GM12864 (cell line): ENCODE measurements at regions not wholly inside any gene's neighbourhood (a gene's known extent, or its start where the extent isn't known, plus 50 kb on each side); places are given as distances from the start of the nearest gene placed in this dataset.

Experiments
- DNase-seq: peaks from one replicate; pipeline ENCODE4 v3.0.0-alpha.2; 2011; ENCODE audit warnings: low read depth
- H3K4me3 ChIP-seq: 2 replicates; pipeline ENCODE4 v1.5.1; 2011; ENCODE audit warnings: mild to moderate bottlenecking, low read depth, low read length, control low read depth
- TF ChIP-seq, protein P1 (sequence below): IDR thresholded peaks from 2 replicates; pipeline ENCODE4 v1.5.1; 2011; ENCODE audit warnings: low read depth, mild to moderate bottlenecking, moderate library complexity, low read length, control low read depth, inconsistent platforms; ENCODE audit errors: missing control alignments

DNA sequence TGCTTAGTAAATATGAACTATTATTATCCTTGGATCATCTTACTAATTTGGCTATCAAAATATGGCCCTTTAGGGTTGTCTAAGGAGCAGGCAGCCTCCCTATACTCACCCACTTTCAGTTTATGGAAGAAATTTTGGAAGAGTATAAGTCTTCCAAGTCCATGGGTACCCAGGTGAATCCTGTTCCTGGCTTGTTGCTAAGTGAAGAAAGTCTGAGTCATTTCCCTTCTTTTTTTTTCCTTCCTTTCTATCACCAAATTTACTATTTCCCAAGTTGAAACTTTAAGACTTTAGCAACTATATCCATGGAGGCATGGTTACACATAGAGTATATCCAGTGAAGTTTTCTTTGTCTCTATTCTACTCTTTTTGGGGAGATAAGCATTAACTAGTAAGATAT is 184.0 kb upstream of the ACTBL2 start:
- TF ChIP-seq, protein P1, sequence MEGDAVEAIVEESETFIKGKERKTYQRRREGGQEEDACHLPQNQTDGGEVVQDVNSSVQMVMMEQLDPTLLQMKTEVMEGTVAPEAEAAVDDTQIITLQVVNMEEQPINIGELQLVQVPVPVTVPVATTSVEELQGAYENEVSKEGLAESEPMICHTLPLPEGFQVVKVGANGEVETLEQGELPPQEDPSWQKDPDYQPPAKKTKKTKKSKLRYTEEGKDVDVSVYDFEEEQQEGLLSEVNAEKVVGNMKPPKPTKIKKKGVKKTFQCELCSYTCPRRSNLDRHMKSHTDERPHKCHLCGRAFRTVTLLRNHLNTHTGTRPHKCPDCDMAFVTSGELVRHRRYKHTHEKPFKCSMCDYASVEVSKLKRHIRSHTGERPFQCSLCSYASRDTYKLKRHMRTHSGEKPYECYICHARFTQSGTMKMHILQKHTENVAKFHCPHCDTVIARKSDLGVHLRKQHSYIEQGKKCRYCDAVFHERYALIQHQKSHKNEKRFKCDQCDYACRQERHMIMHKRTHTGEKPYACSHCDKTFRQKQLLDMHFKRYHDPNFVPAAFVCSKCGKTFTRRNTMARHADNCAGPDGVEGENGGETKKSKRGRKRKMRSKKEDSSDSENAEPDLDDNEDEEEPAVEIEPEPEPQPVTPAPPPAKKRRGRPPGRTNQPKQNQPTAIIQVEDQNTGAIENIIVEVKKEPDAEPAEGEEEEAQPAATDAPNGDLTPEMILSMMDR, result no peak
- no peak for DNase-seq

DNA sequence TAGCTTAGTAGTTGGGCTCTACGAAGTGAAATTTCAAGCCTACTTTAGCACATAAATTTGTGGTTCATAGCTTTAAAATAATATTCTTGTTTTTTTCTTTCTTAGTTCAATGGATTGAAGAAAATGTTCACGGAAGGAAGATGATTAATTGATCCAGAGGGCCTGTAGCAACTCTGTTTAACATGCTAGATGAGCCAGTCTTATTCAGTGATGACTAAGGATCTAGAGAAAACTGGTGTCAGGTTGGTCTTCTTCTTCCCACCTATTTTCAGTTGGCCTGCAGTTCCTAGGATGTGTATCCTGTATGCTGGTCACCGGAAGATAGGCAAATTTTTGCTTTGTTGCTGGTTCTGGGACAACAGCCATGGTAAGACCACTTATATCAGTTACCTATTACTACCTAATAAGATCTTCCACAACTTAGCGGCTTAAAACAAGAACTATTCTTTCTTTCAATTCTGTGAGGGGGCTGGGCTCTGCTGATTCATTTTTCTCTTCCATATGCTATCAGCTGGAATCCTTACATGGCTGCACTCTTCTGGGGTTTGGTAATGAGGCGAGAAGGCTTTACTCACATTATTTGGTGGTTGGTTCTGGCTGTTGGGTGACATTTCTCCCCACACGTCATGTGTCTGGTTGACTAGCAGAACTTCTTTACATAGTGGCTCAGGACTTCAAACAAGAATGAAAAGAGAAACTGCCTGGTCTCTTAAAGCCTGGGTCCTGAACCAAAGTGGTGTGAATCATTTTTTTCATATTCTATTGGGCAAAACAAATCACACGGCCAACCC is 182.7 kb upstream of the ACTBL2 start:
- no peak overlapping the region for H3K4me3 ChIP-seq
- TF ChIP-seq, protein P1, result no peak
- no peak for DNase-seq

More for the DNA sequence above, 184.0 kb upstream of the ACTBL2 start:
- H3K4me3 ChIP-seq, result no peak overlapping the region

DNA sequence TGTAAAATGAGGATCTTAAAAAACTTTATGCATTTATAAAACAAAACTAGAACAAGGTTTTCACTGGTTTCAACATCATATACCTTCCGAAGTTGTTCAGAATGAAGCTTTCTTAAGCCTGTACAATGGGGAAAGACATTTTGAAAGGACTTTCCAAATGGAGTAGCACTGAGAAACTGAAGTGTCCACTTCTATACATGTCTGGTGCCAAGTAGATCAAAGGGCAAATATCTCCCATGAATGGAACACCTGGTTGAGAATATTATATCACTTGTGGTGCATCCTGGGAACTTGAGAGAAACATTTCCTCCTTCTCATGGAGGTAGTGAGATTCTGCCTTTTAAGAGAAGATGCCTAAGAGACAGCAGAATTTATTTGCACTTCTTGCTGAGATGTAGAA is 182.1 kb upstream of the ACTBL2 start:
- H3K4me3 ChIP-seq, result no peak overlapping the region
- no peak for DNase-seq
- TF ChIP-seq, protein P1, result no peak

DNA sequence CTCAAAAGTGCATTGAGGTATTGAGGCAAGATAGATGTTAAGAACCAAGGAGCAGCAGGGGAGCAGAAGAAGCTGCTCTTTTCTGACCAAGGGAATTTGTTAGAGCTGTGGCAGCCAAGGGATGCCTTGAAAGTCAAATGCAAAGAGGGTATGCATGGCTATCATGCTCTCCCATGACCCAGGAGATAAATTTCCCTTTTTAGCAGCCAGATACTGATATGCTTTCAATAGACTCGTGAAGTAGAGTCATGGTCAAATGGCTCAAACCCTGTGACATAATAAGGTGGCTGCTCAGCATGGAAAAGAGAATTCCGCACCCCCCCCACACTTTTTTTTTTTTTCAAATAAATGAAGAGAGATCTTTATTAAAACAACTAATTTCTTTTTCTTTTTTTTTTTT is 180.9 kb upstream of the ACTBL2 start:
- no peak for DNase-seq
- TF ChIP-seq, protein P1, result no peak
- H3K4me3 ChIP-seq, result no peak overlapping the region

DNA sequence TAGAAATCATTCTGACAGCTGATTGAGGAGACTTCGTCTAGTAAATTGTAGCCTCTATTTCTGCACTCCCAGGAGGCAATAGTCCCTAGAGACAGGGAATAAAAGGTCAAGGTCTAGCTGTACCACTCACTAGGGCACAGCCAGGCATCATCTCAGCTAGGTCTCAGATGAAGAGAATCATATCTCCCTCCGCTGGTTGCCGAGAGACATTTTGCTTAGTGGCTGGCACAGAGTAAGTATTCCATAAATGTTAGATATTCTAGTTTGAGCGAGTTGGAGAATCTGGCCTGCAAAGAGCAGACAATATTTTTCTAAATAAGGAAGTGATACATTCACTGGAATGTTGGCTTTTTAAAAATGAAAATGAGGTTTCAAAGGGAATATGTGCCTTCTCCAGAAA is 180.4 kb upstream of the ACTBL2 start:
- no peak overlapping the region for H3K4me3 ChIP-seq
- no peak for DNase-seq
- TF ChIP-seq, protein P1, result no peak

DNA sequence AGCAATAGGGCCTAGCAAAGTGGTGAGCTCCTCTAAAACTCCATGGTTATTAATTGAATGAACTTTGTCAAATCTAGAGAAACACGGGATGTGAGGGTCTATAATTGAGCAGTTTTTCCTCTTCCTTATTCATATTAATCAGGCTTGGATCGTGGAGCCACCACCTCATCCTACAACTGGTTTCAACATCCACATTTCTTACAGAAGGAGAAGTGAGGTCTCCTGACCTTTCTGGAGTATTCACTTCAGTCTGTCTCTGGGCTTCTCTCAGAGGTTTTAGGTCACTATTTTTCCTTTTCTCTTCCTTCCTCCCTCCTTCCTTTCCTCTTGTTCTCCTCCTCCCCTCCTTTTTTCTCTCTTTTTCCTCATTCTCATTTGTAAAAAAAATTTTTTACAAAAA is 177.3 kb upstream of the ACTBL2 start:
- no peak for DNase-seq
- H3K4me3 ChIP-seq, result no peak overlapping the region
- TF ChIP-seq, protein P1, result no peak

DNA sequence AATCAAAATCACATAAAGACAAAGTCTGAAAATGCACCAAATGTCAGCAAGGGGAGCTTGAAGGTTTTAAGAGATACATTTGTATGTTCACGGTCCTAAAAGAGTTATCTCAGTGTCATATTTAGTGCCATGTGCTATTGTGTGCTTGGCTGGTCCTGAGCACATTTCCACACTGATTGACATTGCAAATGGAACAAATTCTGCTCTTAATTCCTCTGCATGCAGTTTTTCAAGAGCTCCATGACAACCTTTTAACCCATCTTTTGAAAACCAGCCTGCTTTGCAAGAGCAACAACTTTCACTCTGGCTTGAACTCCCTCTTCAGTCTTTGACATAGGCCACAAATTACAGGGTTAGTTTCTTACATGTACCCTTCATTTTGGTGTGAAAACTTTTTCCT is 175.4 kb upstream of the ACTBL2 start:
- DNase-seq, result no peak
- TF ChIP-seq, protein P1, result no peak
- H3K4me3 ChIP-seq, result no peak overlapping the region
